Adrenal gland (tissue), 9 donors: ENCODE measurements at regions not wholly inside any gene's neighbourhood (a gene's known extent, or its start where the extent isn't known, plus 50 kb on each side); places are given as distances from the start of the nearest gene placed in this dataset.

Experiments used
- DNase-seq, 7 donors: peaks; one replicate each; pipeline ENCODE4 v3.0.0-alpha.2; 2019 to 2020
- H3K27ac ChIP-seq, 5 donors: fragments of 200-600 bp; sonication (generic) in 4 of 5; 1 replicate in 3 of 5; 2 replicates in 2 of 5; pipeline versions ENCODE4 v1.5.1 to v1.8.0; 2016 to 2020; ENCODE audit warnings: mild to moderate bottlenecking in 1 of 5
- H3K27me3 ChIP-seq: fragments of 200-600 bp; 2 replicates; pipeline ENCODE4 v1.8.0; 2021
- H3K36me3 ChIP-seq, 2 donors: fragments of 200-600 bp; replicated peaks in 1 of 2; 1 replicate in 1 of 2; 2 replicates in 1 of 2; pipeline versions ENCODE4 v1.5.1 to v1.8.0; 2018 to 2022
- H3K4me1 ChIP-seq, 2 donors: fragments of 200-600 bp; replicated peaks in 1 of 2; 1 replicate in 1 of 2; 2 replicates in 1 of 2; pipeline versions ENCODE4 v1.5.1 to v1.8.0; 2018 to 2021
- H3K4me3 ChIP-seq, 4 donors: fragments of 200-600 bp; sonication (generic) in 3 of 4; one replicate each; pipeline ENCODE4 v1.5.1; 2016 to 2018
- H3K9me3 ChIP-seq, 3 donors: fragments of 200-600 bp; sonication (generic) in 1 of 3; replicated peaks in 1 of 3; 1 replicate in 2 of 3; 2 replicates in 1 of 3; pipeline versions ENCODE4 v1.5.1 to v1.8.0; 2016 to 2021
- CTCF ChIP-seq, 6 experiments: fragments of 450-650 bp in 4 of 6; fragments of 200-600 bp in 2 of 6; sonication (generic) in 1 of 6; IDR thresholded peaks; 1 replicate in 5 of 6; 2 replicates in 1 of 6; pipeline versions ENCODE4 v1.5.1 to v1.8.0; 2016 to 2021; ENCODE audit warnings: antibody characterized with exemption in 6 of 6, mild to moderate bottlenecking in 2 of 6, moderate library complexity in 1 of 6
- POLR2A ChIP-seq, 2 donors: fragments of 450-650 bp; IDR thresholded peaks; one replicate each; pipeline ENCODE4 v1.6.1; 2017; ENCODE audit warnings: antibody characterized with exemption in 2 of 2, mild to moderate bottlenecking in 2 of 2, moderate library complexity in 1 of 2
- WGBS, 4 donors: extraction: QIAGEN DNeasy Blood & Tissue Kit in 2 of 4; methylation state at CpG; one replicate each; pipeline versions ENCODE4 v1.1.5 to v1.1.7; 2013 to 2017; 5-methylcytosine and 5-hydroxymethylcytosine counted together
- intact Hi-C, 2 donors: fragments of 100-400 bp; cut with DNase I; formaldehyde crosslinking; loops; one replicate each; pipeline versions ENCODE4 v1.14.1 to v1.15.0; 2022 to 2023
- donor health status: healthy with polysubstance abuse.
- donor health status: Bipolar disorder and iron deficiency.
- donor health status: DM: yes; HTN: yes; CAD: no.
- donor health status: DM: no; HTN: no; CAD: no.
- donor health status: DM: no; HTN: no; CAD: no.

- 51 to 67% (median 61%) methylated on average over 6 to 10 of the region's 10 CpGs for WGBS, 4 donors
- Histone ChIP-seq H3K36me3 (no peaks in the 10 kb centered on the region), H3K4me1 (no peaks in the 10 kb centered on the region), H3K9me3 (no peaks in the 10 kb centered on the region), H3K4me3 (no peak overlapping the region), H3K27me3 (no peaks in the 10 kb centered on the region), H3K27ac (no peak overlapping the region)
- TF ChIP-seq CTCF (IDR thresholded peaks at IDR 0.05) (no peak), POLR2A (IDR thresholded peaks at IDR 0.05) (no peak)
- intact Hi-C loops = no loop called here
- no peak for DNase-seq
Measured at GRCh38 chr13:30824651-30825050, 81.4 kb upstream of the MEDAG start.

GRCh38 chr13:30826911-30827577 lies 79.0 kb upstream of the MEDAG start:
- Histone ChIP-seq H3K27ac (no peak overlapping the region), H3K4me1 (no peaks in the 10 kb centered on the region), H3K36me3 (no peaks in the 10 kb centered on the region), H3K9me3 (no peaks in the 10 kb centered on the region), H3K27me3 (no peaks in the 10 kb centered on the region), H3K4me3 (no peak overlapping the region)
- TF ChIP-seq POLR2A (IDR thresholded peaks at IDR 0.05) (no peak), CTCF (IDR thresholded peaks at IDR 0.05) (no peak)
- intact Hi-C loops = no loop called here
- no peak for DNase-seq
- WGBS, 4 donors = 89 to 96% (median 95%) methylated on average over 14 to 15 of the region's 15 CpGs

- Histone ChIP-seq H3K27me3 (no peaks in the 10 kb centered on the region), H3K27ac (no peak overlapping the region), H3K4me1 (no peaks in the 10 kb centered on the region), H3K36me3 (no peaks in the 10 kb centered on the region), H3K9me3 (no peaks in the 10 kb centered on the region), H3K4me3 (no peak overlapping the region)
- intact Hi-C loops = no loop called here
- TF ChIP-seq POLR2A (IDR thresholded peaks at IDR 0.05) (no peak), CTCF (IDR thresholded peaks at IDR 0.05) (no peak)
- WGBS, 4 donors = 84 to 100% (median 97%) methylated on average over 3 of the region's 3 CpGs
- no peak for DNase-seq
Measured at GRCh38 chr13:30827578-30827925, 78.5 kb upstream of the MEDAG start.

GRCh38 chr13:30829145-30829832 lies 76.8 kb upstream of the MEDAG start:
- intact Hi-C loops = no loop called here
- Histone ChIP-seq H3K27me3 (no peaks in the 10 kb centered on the region), H3K36me3 (no peaks in the 10 kb centered on the region), H3K9me3 (no peaks in the 10 kb centered on the region), H3K4me3 (no peak overlapping the region), H3K4me1 (no peaks in the 10 kb centered on the region), H3K27ac (no peak overlapping the region)
- 63 to 71% (median 65%) methylated on average over 2 of the region's 2 CpGs for WGBS, 4 donors
- DNase-seq = no peak
- no peak for TF ChIP-seq POLR2A (IDR thresholded peaks at IDR 0.05)
- no peak for TF ChIP-seq CTCF (IDR thresholded peaks at IDR 0.05)
